ENCODE measurements at regions not wholly inside any gene's neighbourhood (a gene's known extent, or its start where the extent isn't known, plus 50 kb on each side); places are given as distances from the start of the nearest gene placed in this dataset.

DNA sequence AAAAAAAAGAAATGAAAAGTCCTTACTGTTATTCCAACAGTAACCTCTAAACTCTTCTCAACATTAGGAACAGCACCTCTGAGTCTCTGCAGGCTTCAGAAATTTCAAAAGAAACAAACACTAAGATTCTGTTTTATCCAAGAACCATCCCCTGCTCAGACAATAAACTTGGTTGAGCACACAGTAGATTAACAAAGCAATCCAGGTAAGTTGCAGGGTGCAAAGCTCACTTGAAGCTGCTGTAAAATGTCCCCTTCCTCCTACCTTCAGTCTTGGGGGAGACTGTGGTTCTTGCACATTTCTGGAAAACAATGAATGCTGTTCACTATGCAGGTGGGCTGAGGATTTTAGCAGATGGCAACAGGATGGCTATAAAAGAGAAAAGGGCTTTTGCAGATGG, 484.1 kb downstream of the IGSF11 start:
- DNase-seq: no peak

DNA sequence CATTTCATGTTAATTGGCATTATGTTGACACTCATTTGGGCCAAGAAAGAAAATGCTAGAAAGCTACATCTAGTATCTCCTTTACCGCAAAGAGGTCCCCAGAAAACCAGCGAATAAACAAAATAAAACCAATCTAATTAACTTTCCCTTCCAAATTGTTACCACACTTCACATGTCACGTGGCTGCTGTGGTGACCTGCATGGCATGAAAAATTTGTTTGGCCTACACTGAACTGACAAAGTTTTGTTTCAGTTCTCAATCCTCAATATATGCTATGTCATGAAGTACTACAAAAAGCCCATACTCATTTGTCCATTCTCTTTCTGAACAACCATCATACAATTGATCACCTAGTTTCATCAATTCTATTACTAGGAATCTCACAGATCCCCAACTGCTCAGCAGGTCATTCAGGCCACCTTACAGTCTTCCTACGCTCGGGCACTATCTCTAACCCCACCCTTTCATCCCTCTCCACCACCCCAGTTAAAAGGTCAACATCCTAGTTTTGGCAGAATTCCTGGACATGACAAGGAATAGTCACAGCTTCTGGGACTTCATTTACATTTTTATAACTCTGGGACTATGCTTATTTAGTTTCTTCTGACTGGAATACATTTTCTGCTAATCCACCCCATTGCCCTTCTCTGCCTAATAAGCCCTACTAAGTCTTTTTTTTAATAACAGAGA, 480.4 kb downstream of the IGSF11 start:
- DNase-seq: no peak

DNA sequence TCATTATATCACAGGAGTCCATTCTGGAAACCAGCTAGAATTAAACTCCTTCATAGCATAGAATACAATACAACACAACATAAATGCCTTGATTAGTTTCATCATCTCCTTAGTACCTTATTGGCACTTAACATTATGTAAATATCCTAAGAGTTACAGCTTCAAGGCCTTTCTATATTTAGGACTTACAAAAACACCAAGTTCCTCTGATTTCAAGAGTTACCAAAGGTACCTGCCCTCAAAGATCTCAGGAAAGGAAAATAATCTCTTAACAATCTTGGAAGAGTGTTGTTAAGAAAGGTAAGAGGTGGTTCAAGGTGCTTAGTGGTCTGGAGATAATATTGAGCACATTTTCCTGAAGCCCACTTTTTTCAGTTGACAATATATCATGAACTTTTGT, 477.7 kb downstream of the IGSF11 start:
- DNase-seq: no peak

DNA sequence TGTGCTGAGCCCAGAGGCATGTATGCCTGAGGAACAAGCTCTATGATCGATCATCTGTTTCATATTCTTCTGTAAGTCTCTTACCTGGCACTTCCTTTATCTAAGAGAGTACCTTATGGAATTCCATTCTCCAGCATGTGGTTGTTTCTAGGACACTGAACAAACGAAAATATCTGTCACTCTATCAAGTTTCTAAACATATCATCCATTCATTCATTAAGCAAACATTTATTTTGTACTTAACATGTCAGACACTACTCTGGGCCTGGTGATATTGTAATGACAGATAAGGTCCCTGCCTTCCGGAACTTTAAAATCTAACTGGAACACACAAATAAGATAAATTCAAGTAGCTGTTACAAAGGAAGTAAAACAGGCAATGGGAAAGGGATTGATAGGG, 477.1 kb downstream of the IGSF11 start:
- DNase-seq: no peak

DNA sequence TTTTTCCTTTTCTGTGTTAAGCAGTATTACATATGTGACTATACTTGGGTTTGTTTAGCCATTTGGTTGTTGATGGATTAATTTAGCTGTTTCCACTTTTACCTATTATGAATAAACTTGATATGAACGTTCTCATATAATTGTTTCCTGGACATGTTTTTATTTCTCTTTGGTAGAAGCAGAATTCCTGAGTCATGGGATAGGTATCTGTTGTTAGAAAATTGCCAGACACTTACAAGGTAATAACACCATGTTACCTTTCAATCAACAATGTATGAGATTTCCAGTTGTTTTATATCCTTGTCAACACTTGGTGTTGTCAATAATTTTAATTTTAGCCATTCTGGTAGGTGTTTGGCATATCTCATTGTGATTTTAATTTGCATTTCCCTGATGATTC, 475.4 kb downstream of the IGSF11 start:
- DNase-seq: no peak

DNA sequence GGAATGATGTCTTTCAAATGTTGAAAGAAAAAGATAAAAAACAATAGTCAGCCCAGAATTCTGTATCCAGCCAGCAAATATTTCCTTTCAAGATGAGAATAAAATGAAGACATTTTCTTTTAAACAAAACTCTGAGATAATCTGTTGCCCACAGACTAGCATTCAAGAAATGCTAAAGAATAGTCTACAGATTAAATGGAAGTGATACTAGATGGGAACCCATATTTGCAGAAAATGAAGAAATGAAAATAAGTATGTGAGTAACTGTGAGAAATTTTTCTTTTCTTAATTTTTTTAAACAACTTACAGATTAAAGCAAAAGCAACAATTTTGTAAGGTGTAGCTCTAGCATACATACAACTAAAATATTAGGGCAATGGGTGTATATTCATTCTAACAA, 469.8 kb downstream of the IGSF11 start:
- no peak for DNase-seq

DNA sequence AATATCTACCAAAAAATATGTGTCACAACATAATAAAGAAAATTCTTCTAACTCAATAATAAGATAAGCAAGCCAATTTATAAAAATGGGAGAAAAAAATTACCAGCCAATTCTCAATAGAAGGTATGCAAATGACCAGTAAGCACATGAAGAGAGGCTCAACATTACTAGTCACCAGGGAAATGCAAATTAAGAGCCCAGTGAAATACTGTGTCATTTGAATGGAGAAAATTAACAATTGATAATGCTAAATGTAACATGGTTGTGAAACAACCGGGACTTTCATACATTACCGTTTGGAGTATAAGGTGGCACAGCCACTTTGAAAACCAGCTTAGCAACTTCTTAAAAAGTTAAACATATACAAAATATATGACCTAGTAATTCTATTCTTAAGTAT, 460.7 kb downstream of the IGSF11 start:
- DNase-seq: no peak

DNA sequence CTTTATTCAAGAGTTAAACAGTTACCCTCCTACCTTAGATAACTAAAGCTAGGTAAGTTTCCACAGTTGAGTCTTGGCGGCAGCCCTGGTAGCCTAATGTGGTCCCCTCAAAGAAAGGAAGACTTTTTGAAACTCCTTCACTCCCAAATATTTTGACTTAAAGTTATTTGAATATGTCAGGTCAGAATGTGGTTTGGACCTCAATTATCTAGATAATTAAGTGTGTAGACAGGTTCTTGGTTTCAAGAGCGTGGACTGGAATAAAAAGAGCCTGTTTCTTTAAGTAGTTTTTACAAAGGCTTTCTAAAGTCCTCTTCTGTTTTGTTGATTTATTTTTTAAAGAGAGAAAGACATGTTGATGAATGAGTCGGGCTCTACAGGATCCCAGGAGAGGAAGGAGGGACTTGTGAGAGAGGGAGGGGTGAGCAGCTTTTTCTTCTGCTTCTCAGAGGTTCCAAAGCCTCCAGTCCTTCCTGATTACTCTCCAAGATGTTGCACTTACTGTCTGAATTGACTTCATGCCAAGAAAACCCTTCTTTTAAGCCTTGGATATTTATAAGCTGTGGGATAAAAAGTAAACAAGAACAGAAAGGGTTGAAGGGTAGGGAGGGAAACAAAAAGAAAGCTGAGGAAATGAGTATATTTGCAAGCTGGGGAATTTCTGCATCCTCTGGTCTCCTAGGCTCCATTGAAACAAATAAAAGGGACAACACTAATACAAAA, 457.4 kb downstream of the IGSF11 start:
- no peak for DNase-seq

DNA sequence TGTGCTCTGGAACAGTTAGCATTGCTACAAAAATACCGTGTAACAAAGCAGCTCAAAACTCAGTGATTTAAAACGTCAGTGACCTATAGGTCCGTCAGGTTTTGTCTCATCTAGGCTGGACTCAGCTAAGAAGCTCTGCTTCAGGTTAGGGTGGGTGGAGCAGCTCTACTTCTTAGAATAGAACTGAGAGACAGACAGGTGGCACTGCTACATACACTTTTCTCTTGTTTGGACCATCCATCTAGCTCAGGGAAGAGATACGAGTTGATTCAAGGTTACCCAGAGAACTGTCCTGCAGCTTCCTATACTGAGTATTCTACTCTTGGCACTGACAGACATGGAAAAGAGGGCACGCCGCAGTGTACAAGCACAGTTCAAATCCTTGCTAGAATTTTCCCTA, 456.1 kb downstream of the IGSF11 start:
- DNase-seq: no peak

DNA sequence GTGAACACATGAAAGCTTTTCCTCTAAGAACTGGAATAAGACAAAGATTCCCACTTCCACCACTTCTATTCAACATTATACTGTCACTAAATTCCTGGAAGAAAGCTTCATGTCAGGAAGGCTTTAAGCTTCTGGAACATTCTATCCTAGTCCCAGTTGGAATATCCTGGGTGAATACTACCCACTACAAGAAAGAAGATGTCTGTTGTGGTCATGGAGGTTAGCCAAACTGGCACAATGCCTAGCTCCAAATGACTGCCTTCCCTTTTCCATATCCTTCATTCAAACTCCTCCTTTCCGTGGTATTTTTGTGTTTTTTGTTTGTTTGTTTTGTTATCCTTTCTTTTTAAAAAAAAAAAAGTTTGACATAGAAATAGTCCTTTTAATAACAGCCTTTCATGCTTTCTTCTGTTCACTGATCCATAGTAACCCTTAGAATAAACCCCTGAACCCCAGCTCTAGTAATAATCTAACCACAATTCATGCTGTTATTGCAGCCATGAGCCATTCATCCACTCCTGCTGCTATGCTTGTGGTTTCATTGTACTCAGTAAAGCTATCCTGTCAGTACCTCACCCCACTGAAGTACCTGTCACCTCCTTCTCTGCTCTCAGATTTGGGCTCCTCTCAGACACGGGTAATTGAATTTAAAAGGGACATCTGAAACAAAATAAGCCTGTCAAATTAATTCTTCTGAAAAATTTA, 447.5 kb downstream of the IGSF11 start:
- no peak for DNase-seq

DNA sequence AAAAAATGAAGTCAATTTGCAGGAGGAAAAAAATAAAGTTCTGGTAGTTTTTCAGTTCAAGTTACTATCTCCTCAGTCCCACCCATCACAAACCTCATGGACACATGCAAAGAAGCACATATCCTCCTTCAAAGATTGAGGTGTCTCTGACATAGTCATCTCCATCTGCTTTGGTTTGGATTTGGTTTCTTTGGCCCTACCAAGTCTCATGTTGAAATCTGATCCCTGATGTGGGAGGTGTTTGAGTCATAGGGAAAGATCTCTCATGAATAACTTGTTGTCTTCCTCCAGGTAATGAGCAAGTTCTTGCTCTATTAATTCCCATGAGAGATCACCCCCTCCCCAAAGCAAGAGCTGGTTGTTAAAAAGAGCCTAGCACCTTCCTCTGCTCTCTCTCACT, 446.8 kb downstream of the IGSF11 start:
- DNase-seq: no peak

DNA sequence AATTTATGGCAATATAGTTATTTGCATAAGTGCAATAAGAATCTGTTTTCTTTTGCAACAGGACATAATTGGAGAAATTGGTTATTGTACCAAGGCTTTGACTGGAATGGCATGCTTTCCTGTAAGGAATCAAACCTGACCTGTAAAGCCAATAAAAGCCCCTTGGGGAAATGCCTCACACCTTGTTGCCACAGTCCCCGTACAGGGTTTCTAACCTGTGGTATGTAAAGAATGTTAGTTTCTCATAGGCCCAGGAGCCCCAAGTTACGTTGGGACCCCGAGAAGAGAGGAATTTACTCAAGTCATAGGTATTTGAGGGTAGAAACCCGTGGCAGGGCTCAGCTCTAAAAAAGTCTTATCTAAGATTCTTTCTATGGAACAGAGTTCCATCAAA, 441.4 kb downstream of the IGSF11 start:
- no peak for DNase-seq

DNA sequence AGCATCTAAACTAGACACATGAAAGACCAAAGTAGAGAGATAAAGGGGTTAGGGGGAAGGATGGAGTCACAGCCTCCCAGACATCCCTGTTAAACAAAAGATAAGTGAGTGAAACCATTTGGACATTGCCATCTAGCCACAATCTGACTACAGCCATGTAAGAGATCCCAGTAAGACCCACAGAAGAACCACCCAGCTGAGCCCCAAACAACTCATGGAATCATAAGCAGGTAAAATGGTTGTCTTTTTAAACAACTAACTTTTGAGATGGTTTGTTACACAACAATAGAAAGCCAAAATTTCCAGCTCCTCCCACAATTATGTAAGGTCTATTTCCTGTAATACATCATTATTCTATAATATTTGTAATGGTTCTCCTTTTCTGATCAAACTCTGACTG, 437.5 kb downstream of the IGSF11 start:
- DNase-seq: no peak

DNA sequence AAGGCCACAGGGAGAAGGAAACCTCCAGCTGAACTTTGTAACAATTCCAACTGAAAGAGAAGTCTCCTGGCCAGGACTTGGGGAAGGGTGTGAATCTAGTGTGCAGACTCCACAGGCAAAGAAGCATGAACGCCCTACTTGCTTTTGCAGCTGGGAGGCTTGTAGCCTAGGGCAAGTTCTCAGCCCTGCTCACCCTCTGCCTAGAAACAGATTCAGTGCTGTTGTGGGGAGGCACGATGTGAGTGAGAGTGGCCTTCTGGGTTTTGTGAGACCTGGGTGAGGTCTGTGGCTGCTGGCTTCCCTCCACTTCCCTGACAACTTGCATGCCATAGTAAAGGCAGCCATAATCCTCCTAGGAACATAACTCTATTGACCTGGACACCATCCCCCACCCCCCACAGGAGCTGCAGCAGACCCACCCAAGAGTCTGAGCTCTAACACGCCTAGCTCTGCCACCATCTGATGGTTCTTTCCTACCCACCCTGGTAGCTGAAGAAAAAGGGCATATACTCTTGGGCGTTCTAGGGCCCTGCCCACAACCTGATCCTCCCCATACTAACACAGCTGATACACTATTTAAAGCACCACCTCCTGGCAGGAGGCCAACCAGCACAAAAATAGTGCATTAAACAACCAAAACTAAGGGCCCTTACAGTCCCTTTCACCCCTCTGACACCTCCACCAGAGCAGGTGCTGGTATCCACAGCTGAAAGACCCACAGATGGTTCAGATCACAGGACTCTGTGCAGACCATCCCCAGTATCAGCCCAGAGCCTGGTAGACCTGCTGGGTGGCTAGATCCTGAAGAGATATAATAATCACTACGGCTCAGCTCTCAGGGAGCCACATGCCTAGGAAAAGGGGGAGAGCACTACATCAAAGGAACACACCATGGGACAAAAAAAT, 426.5 kb downstream of the IGSF11 start:
- no peak for DNase-seq

DNA sequence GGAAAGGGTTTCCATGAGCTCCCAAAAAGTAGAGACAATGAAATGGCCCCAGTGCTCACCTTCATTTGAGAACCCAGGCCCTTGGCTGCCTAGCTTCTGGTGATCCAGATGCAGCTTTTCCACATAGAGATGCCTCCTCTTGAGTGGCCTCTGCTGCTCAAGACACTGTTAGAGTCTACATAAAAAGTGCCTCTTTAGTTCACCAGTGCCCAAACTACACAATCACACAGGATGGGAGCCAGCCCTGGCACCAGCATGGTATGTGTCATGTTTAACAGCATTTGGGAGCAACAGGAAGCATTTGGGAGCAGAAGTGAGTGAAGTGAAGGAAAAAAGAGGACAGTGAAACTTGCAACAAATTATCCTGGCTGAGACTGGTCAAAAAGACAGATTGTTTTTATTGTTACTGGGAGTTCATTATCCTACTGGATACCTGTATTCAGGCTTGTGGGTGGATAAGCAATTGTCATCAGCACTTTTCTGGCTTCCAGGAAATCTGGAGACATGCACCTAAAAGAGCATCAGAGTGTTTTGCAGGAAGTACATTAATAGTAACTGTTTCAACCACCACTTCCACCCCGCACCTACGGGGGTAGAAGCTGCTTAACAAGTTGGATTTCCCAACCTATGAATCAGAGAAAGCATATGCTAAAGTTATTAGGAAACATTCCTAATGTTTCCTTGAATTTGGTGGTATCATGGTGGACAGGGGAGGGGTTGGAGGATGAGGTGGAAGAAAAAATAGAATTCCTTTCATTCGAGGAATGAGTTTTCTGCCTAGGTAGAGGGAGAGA, 416.2 kb downstream of the IGSF11 start:
- DNase-seq: no peak

DNA sequence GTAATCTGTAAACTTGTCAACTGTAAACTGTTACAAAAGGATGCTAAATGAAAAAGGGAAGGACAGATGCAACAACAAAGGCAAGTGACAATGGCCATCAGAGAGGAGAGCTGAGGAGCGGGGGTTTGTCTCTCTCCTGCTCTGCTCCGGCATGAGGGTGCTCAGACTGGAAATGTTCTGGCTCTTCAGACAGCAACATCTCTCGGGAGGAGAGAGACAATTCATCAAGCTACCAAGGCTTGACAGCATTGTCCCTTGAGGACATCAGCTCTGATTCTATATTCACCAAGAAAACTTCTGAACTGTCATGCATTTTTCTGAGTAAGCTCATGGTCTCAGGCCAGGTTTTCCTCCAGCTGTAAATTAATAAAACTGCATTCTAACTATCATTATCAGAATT, 408.2 kb downstream of the IGSF11 start:
- no peak for DNase-seq

DNA sequence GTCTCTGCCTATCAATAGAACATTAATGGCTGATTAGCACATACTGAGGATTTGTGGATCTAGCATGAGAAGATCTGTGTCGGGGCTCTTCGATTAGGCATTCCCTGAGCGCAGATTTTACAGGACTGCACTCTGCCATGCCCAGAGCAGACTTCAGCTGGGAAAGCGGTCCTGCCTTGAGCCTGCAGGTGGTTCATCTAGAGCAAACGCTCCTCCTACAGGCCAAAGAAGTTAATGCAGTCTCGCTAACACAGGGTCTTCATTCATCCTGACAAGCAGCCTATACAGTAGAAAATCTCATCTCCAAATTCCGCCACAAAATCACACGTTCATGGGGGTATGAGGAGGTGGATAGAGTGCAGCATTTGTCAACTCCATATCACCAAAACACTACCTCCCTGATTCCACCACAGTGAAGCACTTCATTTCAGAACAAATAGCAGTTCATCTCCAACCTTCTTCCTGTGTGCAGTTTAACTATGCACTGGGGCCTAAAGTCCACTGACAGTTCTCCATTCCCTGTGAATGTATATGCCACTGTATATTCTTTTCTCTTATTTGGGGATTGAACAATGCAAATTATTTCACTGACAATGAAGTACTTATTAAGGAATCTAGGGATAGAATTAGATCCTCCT, 405.8 kb downstream of the IGSF11 start:
- DNase-seq: peak; percentile 66

DNA sequence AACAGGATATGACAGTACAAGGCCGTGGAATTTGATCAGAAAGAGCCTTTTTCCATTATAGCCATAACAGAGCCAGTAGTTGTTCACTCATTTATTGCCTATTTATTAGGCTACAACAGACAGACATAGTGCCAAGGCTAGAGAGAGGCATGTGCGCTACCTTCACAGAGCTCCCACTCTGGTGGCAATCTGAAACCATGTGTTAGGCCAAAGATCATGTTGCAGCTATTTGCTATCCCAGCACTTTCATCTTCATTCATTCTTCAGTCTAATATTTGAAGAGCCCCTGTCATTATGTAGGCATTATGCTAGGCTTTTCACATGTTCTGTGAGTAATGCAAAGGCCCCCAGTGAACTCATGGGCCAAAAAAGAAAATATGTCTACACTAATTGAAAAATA, 404.8 kb downstream of the IGSF11 start:
- no peak for DNase-seq

DNA sequence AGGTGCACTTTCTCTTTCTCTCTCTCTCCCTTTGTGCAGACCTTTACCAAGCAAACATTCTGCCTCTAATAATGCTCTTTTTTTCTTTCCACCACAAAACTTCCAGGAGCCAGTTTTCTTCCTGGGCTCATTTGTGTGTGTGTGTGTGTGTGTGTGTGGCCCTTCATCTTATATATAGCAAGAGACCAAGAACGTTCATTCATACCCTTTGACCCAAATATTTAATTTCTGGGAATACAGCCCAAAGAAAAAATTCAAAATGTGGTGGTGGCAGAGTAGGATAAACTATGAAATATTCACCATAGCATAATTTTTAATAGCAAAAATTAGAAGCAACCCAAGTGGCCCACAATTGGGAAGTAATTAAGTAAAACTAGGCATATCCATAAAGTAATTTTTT, 398.9 kb downstream of the IGSF11 start:
- no peak for DNase-seq

DNA sequence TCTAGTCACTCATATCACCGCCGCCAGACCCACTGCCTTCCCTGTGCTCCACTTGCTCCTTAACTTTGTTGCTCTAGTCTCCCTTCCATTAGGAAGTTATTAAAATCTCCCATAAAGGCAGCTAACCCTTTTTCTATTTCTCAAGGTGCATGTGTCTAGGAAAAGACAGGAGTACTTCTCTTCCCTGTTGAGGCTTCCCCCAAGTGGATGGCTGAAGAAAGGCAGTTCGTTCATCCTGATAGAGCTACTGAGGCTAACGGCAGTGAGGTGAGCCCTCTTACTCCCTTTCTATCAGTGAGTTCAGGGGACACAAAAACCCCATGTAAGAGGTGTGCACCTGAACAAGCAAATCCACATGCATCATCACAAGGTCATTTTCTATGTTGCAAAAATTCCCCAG, 397.8 kb downstream of the IGSF11 start:
- DNase-seq: no peak

DNA sequence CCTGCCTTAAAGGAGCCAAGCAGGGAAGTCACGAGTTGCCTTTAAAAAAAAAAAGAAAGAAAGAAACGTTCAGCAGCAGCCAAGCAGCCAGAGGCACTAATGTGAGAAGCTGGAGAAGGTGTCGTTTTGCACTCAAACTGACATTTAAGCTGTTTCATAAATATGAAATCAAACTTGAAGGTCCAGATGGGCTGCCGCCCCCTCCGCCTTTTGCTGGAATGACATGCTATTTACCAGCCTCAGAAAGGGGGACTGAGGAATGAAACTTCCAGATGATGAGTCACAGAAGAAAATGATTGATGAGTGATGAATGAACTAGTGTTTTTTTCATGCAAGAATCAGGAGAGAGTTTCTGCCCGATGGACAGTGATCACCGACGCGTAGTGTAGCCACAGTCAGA, 396.8 kb downstream of the IGSF11 start:
- DNase-seq: no peak

DNA sequence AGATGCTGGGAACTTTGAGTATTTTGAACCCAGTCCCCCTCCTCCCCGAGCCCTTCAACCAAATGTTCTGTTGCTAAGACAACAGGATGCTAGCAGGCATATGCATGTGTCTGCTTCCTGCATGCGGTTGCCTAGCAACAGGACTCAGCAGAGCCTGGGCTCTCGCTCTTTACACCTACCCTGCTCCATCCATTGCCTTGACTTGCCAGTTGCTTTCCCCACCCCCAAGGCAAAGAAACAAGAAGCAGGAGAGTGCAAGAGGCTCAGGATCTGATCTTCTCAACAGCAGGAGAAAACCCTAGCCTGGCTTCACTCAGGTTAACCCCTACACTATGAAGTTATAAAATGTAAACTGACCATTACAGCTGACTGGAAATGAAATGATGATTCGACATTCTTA, 393.0 kb downstream of the IGSF11 start:
- peak; percentile 8 for DNase-seq

Data from DMS 273 treated with DMSO at 0.1 percent for 48 hours (cell line).